CD4-positive, CD25-positive, alpha-beta regulatory T cell (primary cell): ENCODE measurements at regions not wholly inside any gene's neighbourhood (a gene's known extent, or its start where the extent isn't known, plus 50 kb on each side); places are given as distances from the start of the nearest gene placed in this dataset.
A peak's percentile ranks its signal among the peaks of the same experiment; 100 is the strongest.

Experiments
- ATAC-seq, 2 donors: fragments of 150-1000 bp; cut with Tn5 transposase; one replicate each; pipeline ENCODE4 v1.10.0; 2021; ENCODE audit warnings: low read depth in 2 of 2, moderate number of reproducible peaks in 2 of 2, moderate library complexity in 1 of 2
- DNase-seq, 3 donors: peaks; one replicate each; pipeline versions ENCODE4 v3.0.0 to v3.0.0-alpha.2; 2012 to 2022; ENCODE audit warnings: mixed read lengths in 1 of 3
- H3K27ac ChIP-seq: one replicate; pipeline ENCODE4 v1.7.0; 2013; ENCODE audit warnings: mild to moderate bottlenecking, low read length; ENCODE audit not compliant: insufficient read depth, poor library complexity, severe bottlenecking
- H3K27me3 ChIP-seq: one replicate; pipeline ENCODE4 v1.7.0; 2013; ENCODE audit warnings: low read length; ENCODE audit not compliant: control insufficient read depth, insufficient read depth
- H3K36me3 ChIP-seq: one replicate; pipeline ENCODE4 v1.7.0; 2013; ENCODE audit warnings: mild to moderate bottlenecking, low read length, moderate library complexity; ENCODE audit not compliant: control insufficient read depth, insufficient read depth
- H3K4me1 ChIP-seq: 2 replicates; pipeline ENCODE4 v1.7.0; 2013; ENCODE audit warnings: mild to moderate bottlenecking, low read length; ENCODE audit not compliant: insufficient read depth, control insufficient read depth, poor library complexity, severe bottlenecking
- H3K4me3 ChIP-seq: one replicate; pipeline ENCODE4 v1.7.0; 2013; ENCODE audit warnings: low read depth, mild to moderate bottlenecking, low read length, moderate library complexity
- H3K9me3 ChIP-seq, 2 experiments: 1 replicate in 1 of 2; 2 replicates in 1 of 2; pipeline ENCODE4 v1.7.0; 2013; ENCODE audit warnings: low read length in 2 of 2, mild to moderate bottlenecking in 1 of 2, moderate library complexity in 1 of 2; ENCODE audit not compliant: control insufficient read depth in 2 of 2
- H3K27ac Mint-ChIP-seq, 3 donors: one replicate each; pipeline ENCODE4 v1.8.0; 2020 to 2022; ENCODE audit warnings: mild to moderate bottlenecking in 3 of 3, mixed read lengths in 3 of 3, moderate library complexity in 2 of 3
- H3K27me3 Mint-ChIP-seq: one replicate; pipeline ENCODE4 v1.8.0; 2022; ENCODE audit warnings: mild to moderate bottlenecking, mixed read lengths
- H3K36me3 Mint-ChIP-seq: one replicate; pipeline ENCODE4 v1.8.0; 2020; ENCODE audit warnings: mixed read lengths
- H3K4me1 Mint-ChIP-seq, 4 donors: one replicate each; pipeline ENCODE4 v1.8.0; 2020 to 2022; ENCODE audit warnings: mixed read lengths in 4 of 4, mild to moderate bottlenecking in 1 of 4
- H3K4me3 Mint-ChIP-seq, 4 donors: one replicate each; pipeline ENCODE4 v1.8.0; 2020 to 2022; ENCODE audit warnings: mild to moderate bottlenecking in 4 of 4, mixed read lengths in 4 of 4, moderate library complexity in 3 of 4
- H3K9me3 Mint-ChIP-seq, 7 donors: one replicate each; pipeline ENCODE4 v1.8.0; 2020 to 2022; ENCODE audit warnings: mixed read lengths in 7 of 7, mild to moderate bottlenecking in 3 of 7, moderate library complexity in 2 of 7

- H3K36me3 ChIP-seq, result no peaks in the 10 kb centered on the region
- no peaks in the 10 kb centered on the region for H3K4me1 Mint-ChIP-seq
- no peak overlapping the region for H3K4me3 ChIP-seq
- H3K9me3 Mint-ChIP-seq, result peaks cover 0 to 3% (median 0%) of the 10 kb centered on the region in 7 donors
- H3K36me3 Mint-ChIP-seq, result no peaks in the 10 kb centered on the region
- no peak overlapping the region for H3K4me3 Mint-ChIP-seq
- no peaks in the 10 kb centered on the region for H3K9me3 ChIP-seq
- no peaks in the 10 kb centered on the region for H3K4me1 ChIP-seq
- H3K27me3 ChIP-seq, result no peaks in the 10 kb centered on the region
- DNase-seq, result no peak
- no peak for ATAC-seq
- H3K27me3 Mint-ChIP-seq, result no peaks in the 10 kb centered on the region
- H3K27ac Mint-ChIP-seq, result no peak overlapping the region
- H3K27ac ChIP-seq, result no peak overlapping the region
These were observed 211.0 kb downstream of the PMAIP1 start for GRCh38 chr18:60110836-60111235.

- Mint-ChIP-seq H3K9me3 (peaks cover 0 to 4% (median 0%) of the 10 kb centered on the region in 7 donors), H3K27me3 (peaks cover 4% of the 10 kb centered on the region), H3K4me3 (no peak overlapping the region), H3K27ac (no peak overlapping the region), H3K36me3 (no peaks in the 10 kb centered on the region), H3K4me1 (no peaks in the 10 kb centered on the region)
- Histone ChIP-seq H3K27ac (no peak overlapping the region), H3K27me3 (no peaks in the 10 kb centered on the region), H3K4me1 (no peaks in the 10 kb centered on the region), H3K4me3 (no peak overlapping the region), H3K9me3 (no peaks in the 10 kb centered on the region), H3K36me3 (no peaks in the 10 kb centered on the region)
- ATAC-seq (no peak), DNase-seq (no peak)
These were observed 201.0 kb downstream of the PMAIP1 start for GRCh38 chr18:60100778-60101177.

GRCh38 chr18:60099709-60100108 is 199.9 kb downstream of the PMAIP1 start:
- Mint-ChIP-seq H3K9me3 (peaks cover 0 to 4% (median 0%) of the 10 kb centered on the region in 7 donors), H3K27me3 (peaks cover 4% of the 10 kb centered on the region), H3K27ac (no peak overlapping the region)

GRCh38 chr18:60096428-60096827 is 196.6 kb downstream of the PMAIP1 start:
- H3K36me3 ChIP-seq, result no peaks in the 10 kb centered on the region
- ATAC-seq, result no peak
- peaks cover 0 to 6% (median 0%) of the 10 kb centered on the region in 7 donors for H3K9me3 Mint-ChIP-seq

More at GRCh38 chr18:60099709-60100108, 199.9 kb downstream of the PMAIP1 start:
- Histone ChIP-seq H3K4me1 (no peaks in the 10 kb centered on the region), H3K4me3 (no peak overlapping the region), H3K36me3 (no peaks in the 10 kb centered on the region), H3K27me3 (no peaks in the 10 kb centered on the region), H3K9me3 (no peaks in the 10 kb centered on the region), H3K27ac (no peak overlapping the region)
- no peak for DNase-seq
- Mint-ChIP-seq H3K36me3 (no peaks in the 10 kb centered on the region), H3K4me1 (no peaks in the 10 kb centered on the region), H3K4me3 (no peak overlapping the region)
- no peak for ATAC-seq

GRCh38 chr18:60092073-60092472 is 192.3 kb downstream of the PMAIP1 start:
- no peaks in the 10 kb centered on the region for H3K4me1 ChIP-seq
- peaks cover 0 to 6% (median 0%) of the 10 kb centered on the region in 7 donors for H3K9me3 Mint-ChIP-seq
- no peak overlapping the region for H3K4me3 ChIP-seq
- no peaks in the 10 kb centered on the region for H3K36me3 Mint-ChIP-seq
- no peaks in the 10 kb centered on the region for H3K27me3 ChIP-seq
- DNase-seq (no peak), ATAC-seq (no peak)
- H3K27ac ChIP-seq, result no peak overlapping the region
- H3K9me3 ChIP-seq, result no peaks in the 10 kb centered on the region
- H3K36me3 ChIP-seq, result no peaks in the 10 kb centered on the region
- H3K4me1 Mint-ChIP-seq, result no peaks in the 10 kb centered on the region
- H3K4me3 Mint-ChIP-seq, result no peak overlapping the region
- peaks cover 11% of the 10 kb centered on the region for H3K27me3 Mint-ChIP-seq
- no peak overlapping the region for H3K27ac Mint-ChIP-seq

More at GRCh38 chr18:60096428-60096827, 196.6 kb downstream of the PMAIP1 start:
- Mint-ChIP-seq H3K27ac (no peak overlapping the region), H3K27me3 (peaks cover 15% of the 10 kb centered on the region), H3K4me1 (no peaks in the 10 kb centered on the region), H3K4me3 (no peak overlapping the region), H3K36me3 (no peaks in the 10 kb centered on the region)
- DNase-seq, result no peak
- Histone ChIP-seq H3K27ac (no peak overlapping the region), H3K4me3 (no peak overlapping the region), H3K27me3 (no peaks in the 10 kb centered on the region), H3K9me3 (no peaks in the 10 kb centered on the region), H3K4me1 (no peaks in the 10 kb centered on the region)

- DNase-seq (peak in 1 of 3 donors; percentile 1), ATAC-seq (no peak)
- Mint-ChIP-seq H3K4me1 (no peaks in the 10 kb centered on the region), H3K27me3 (peaks cover 11% of the 10 kb centered on the region), H3K27ac (no peak overlapping the region), H3K4me3 (no peak overlapping the region), H3K9me3 (peaks cover 0 to 6% (median 0%) of the 10 kb centered on the region in 7 donors), H3K36me3 (no peaks in the 10 kb centered on the region)
- no peaks in the 10 kb centered on the region for H3K9me3 ChIP-seq
- no peak overlapping the region for H3K4me3 ChIP-seq
- no peaks in the 10 kb centered on the region for H3K4me1 ChIP-seq
- H3K36me3 ChIP-seq, result no peaks in the 10 kb centered on the region
- no peak overlapping the region for H3K27ac ChIP-seq
- no peaks in the 10 kb centered on the region for H3K27me3 ChIP-seq
These were observed 190.4 kb downstream of the PMAIP1 start for GRCh38 chr18:60090170-60090569.

- Histone ChIP-seq H3K36me3 (no peaks in the 10 kb centered on the region), H3K9me3 (no peaks in the 10 kb centered on the region), H3K4me1 (no peaks in the 10 kb centered on the region), H3K27ac (no peak overlapping the region), H3K27me3 (no peaks in the 10 kb centered on the region), H3K4me3 (no peak overlapping the region)
- no peaks in the 10 kb centered on the region for H3K36me3 Mint-ChIP-seq
- H3K27ac Mint-ChIP-seq, result no peak overlapping the region
- H3K27me3 Mint-ChIP-seq, result peaks cover 8% of the 10 kb centered on the region
- H3K9me3 Mint-ChIP-seq, result peaks cover 0 to 4% (median 0%) of the 10 kb centered on the region in 7 donors
- ATAC-seq, result no peak
- DNase-seq, result no peak
- H3K4me3 Mint-ChIP-seq, result no peak overlapping the region
- H3K4me1 Mint-ChIP-seq, result no peaks in the 10 kb centered on the region
These were observed 183.0 kb downstream of the PMAIP1 start for GRCh38 chr18:60082790-60083189.

- no peak for ATAC-seq
- Histone ChIP-seq H3K36me3 (no peaks in the 10 kb centered on the region), H3K4me1 (no peaks in the 10 kb centered on the region), H3K4me3 (no peak overlapping the region), H3K27me3 (no peaks in the 10 kb centered on the region), H3K27ac (no peak overlapping the region), H3K9me3 (no peaks in the 10 kb centered on the region)
- Mint-ChIP-seq H3K9me3 (peaks cover 0 to 4% (median 0%) of the 10 kb centered on the region in 7 donors), H3K27me3 (peaks cover 8% of the 10 kb centered on the region), H3K4me3 (no peak overlapping the region), H3K36me3 (no peaks in the 10 kb centered on the region), H3K4me1 (no peaks in the 10 kb centered on the region), H3K27ac (no peak overlapping the region)
- no peak for DNase-seq
These were observed 182.5 kb downstream of the PMAIP1 start for GRCh38 chr18:60082282-60082681.
